ENCODE measurements at regions not wholly inside any gene's neighbourhood (a gene's known extent, or its start where the extent isn't known, plus 50 kb on each side); places are given as distances from the start of the nearest gene placed in this dataset.

DNA sequence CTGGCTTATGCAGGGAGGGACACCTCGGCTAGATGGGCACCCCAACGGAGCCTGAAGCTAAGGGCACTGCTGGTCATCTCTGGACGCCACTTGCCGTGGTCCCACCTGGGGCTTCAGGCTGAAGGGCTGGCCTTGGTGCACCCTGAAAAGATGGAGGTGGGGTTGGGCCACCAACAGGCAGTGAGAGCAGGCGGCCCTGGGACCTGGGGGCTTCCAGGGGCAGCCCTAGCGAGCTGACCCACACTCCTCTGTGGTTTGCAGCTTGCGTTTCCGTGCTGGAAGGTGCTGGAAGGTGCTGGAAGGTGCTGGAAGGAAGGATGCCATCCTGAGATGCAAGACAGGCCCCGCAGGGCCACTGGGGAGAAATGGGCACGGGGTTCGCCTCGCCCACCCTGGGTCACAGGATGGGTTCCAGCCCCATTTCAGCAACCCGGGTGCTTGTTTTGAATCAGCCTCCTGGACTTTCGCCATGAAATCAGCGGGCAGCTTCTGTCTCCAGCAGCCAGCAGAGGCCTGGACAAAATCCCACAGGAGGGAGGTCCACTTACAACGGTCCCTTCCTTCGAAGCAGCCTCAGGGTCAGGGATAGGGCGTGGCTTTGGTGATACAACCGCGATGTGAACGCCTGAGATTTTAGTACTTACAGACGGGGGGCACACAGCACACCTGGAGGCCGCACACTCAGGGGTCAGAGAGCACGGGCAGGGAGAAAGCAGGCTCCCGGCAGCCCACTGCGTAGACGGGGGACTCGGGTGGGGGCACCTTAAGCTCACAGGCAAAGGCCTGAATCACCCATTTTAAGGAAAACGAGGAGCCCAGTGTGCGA, 303.1 kb upstream of the IRX4 start:
- DNase-seq (no peak), ATAC-seq (no peak)
- no peak overlapping the region for H3K4me2 ChIP-seq (ENCODE audit: low read length)
- H3K79me2 ChIP-seq (ENCODE audit: low read length) = no peaks in the 10 kb centered on the region
- H4K20me1 ChIP-seq (ENCODE audit: low read length) = no peaks in the 10 kb centered on the region
- H3F3A ChIP-seq (ENCODE audit: low read length, unreplicated experiment) = no peaks in the 10 kb centered on the region
- TF ChIP-seq EZH2 (IDR thresholded peaks at IDR 0.05; ENCODE audit: low read length, unreplicated experiment) (no peak), EZH2phosphoT487 (IDR thresholded peaks at IDR 0.05; ENCODE audit: borderline replicate concordance, low read length) (no peak)
- TF ChIP-seq, protein P1, sequence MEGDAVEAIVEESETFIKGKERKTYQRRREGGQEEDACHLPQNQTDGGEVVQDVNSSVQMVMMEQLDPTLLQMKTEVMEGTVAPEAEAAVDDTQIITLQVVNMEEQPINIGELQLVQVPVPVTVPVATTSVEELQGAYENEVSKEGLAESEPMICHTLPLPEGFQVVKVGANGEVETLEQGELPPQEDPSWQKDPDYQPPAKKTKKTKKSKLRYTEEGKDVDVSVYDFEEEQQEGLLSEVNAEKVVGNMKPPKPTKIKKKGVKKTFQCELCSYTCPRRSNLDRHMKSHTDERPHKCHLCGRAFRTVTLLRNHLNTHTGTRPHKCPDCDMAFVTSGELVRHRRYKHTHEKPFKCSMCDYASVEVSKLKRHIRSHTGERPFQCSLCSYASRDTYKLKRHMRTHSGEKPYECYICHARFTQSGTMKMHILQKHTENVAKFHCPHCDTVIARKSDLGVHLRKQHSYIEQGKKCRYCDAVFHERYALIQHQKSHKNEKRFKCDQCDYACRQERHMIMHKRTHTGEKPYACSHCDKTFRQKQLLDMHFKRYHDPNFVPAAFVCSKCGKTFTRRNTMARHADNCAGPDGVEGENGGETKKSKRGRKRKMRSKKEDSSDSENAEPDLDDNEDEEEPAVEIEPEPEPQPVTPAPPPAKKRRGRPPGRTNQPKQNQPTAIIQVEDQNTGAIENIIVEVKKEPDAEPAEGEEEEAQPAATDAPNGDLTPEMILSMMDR (conservative IDR thresholded peaks at IDR 0.05; ENCODE audit: low read depth, low read length) = no peak
- no peaks in the 10 kb centered on the region for H3K9me2 ChIP-seq (replicated peaks; ENCODE audit: low read length)
- H3K4me3 ChIP-seq (ENCODE audit: low read length) = no peak overlapping the region
- no peaks in the 10 kb centered on the region for H3K4me1 ChIP-seq (ENCODE audit: insufficient read depth, low read length)
- POLR2A ChIA-PET (ENCODE audit: unreplicated experiment) = no interaction called here
- no peak overlapping the region for H2AFZ ChIP-seq (ENCODE audit: low read length)
- peaks cover 22% of the 10 kb centered on the region for H3K27me3 ChIP-seq (ENCODE audit: low read length)
- H3K9ac ChIP-seq (ENCODE audit: low read length) = no peak overlapping the region
- CTCF ChIA-PET = no interaction called here
- BruUV-seq (replicated peaks) = no TSS peak
- no peak overlapping the region for H3K27ac ChIP-seq (ENCODE audit: low read length)
- no peaks in the 10 kb centered on the region for H3K36me3 ChIP-seq (ENCODE audit: low read depth, low read length)
- intact Hi-C loops (cut with micrococcal nuclease) = no loop called here
- H3K9me3 ChIP-seq (ENCODE audit: low read length) = no peaks in the 10 kb centered on the region

DNA sequence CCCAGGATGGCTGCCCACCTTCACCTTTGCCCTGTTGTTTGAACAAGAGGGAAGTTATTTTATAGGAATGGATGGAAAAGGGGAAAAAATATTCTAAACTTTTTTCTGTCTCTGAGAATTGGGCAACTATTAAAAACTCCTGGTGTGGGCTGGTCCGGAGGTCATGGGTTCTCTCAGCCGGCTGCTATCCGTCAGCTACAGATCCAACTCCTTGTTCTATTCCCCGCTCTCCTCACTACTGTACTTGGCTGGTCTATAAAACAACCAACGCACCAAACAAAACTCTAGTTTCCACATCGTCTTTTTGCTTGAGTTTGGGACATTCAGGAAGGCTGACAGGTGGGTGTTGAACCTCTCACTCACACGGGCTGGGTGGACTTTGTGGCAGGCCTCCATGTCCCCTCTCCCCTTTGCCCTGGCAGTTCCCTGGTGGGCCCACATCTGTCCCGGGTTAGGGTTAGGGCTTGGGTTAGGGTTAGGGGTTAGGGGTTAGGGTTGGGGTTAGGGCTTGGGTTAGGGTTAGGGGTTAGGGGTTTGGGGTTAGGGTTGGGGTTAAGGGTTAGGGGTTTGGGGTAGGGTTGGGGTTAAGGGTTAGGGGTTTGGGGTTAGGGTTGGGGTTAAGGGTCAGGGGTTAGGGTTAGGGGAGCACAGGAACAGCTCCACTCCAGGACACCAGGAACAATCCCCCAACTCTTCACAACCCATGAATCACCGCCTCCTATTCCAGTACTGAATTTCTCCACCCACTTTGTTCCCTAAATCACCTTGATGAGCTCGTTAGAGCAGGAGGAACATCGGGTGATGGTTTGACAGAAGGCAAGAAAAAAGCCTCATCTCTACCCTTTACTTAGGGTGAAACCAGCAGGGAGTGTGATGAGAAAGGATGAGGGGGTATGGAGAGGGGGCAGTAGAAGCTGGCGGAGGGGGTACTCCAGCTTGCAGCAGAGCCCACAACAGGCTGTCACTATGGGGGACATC, 302.1 kb upstream of the IRX4 start:
- H3K4me2 ChIP-seq (ENCODE audit: low read length) = no peak overlapping the region
- ATAC-seq = no peak

More for the DNA sequence above, 302.1 kb upstream of the IRX4 start:
- Histone ChIP-seq H3K79me2 (ENCODE audit: low read length) (no peaks in the 10 kb centered on the region), H3K9me2 (replicated peaks; ENCODE audit: low read length) (no peaks in the 10 kb centered on the region), H3F3A (ENCODE audit: low read length, unreplicated experiment) (no peaks in the 10 kb centered on the region), H3K36me3 (ENCODE audit: low read depth, low read length) (no peaks in the 10 kb centered on the region), H3K4me3 (ENCODE audit: low read length) (no peak overlapping the region), H3K9me3 (ENCODE audit: low read length) (no peaks in the 10 kb centered on the region), H2AFZ (ENCODE audit: low read length) (no peak overlapping the region), H3K27ac (ENCODE audit: low read length) (no peak overlapping the region), H3K27me3 (ENCODE audit: low read length) (peaks cover 18% of the 10 kb centered on the region), H4K20me1 (ENCODE audit: low read length) (no peaks in the 10 kb centered on the region), H3K9ac (ENCODE audit: low read length) (no peak overlapping the region), H3K4me1 (ENCODE audit: insufficient read depth, low read length) (no peaks in the 10 kb centered on the region)
- CTCF ChIA-PET = no interaction called here
- BruUV-seq (replicated peaks) = no TSS peak
- no peak for DNase-seq
- intact Hi-C loops (cut with micrococcal nuclease) = no loop called here
- POLR2A ChIA-PET (ENCODE audit: unreplicated experiment) = no interaction called here
- no peak for TF ChIP-seq EZH2 (IDR thresholded peaks at IDR 0.05; ENCODE audit: low read length, unreplicated experiment)
- TF ChIP-seq, protein P1 (conservative IDR thresholded peaks at IDR 0.05; ENCODE audit: low read depth, low read length) = no peak
- no peak for TF ChIP-seq EZH2phosphoT487 (IDR thresholded peaks at IDR 0.05; ENCODE audit: borderline replicate concordance, low read length)
